Nephron progenitor cell (in vitro differentiated cells): ENCODE measurements at regions not wholly inside any gene's neighbourhood (a gene's known extent, or its start where the extent isn't known, plus 50 kb on each side); places are given as distances from the start of the nearest gene placed in this dataset.
A peak's percentile ranks its signal among the peaks of the same experiment; 100 is the strongest.

ENCODE experiments used
- DNase-seq: peaks from one replicate; pipeline ENCODE4 v3.0.0; 2021
- H3K27ac Mint-ChIP-seq: 2 replicates; pipeline ENCODE4 v1.8.0; 2021; ENCODE audit warnings: mild to moderate bottlenecking, moderate library complexity, mixed read lengths
- H3K27me3 Mint-ChIP-seq: 2 replicates; pipeline ENCODE4 v1.8.0; 2021; ENCODE audit warnings: mild to moderate bottlenecking, low read depth, mixed read lengths; ENCODE audit not compliant: poor library complexity
- H3K36me3 Mint-ChIP-seq: 2 replicates; pipeline ENCODE4 v1.8.0; 2021; ENCODE audit warnings: low read depth, mixed read lengths
- H3K4me1 Mint-ChIP-seq: 2 replicates; pipeline ENCODE4 v1.8.0; 2021; ENCODE audit warnings: mixed read lengths
- H3K4me3 Mint-ChIP-seq: 2 replicates; pipeline ENCODE4 v1.8.0; 2021; ENCODE audit warnings: mild to moderate bottlenecking, moderate library complexity, mixed read lengths
- H3K9me3 Mint-ChIP-seq: 2 replicates; pipeline ENCODE4 v1.8.0; 2021; ENCODE audit warnings: mild to moderate bottlenecking, moderate library complexity, mixed read lengths
- TF ChIP-seq, protein P1 (sequence below): fragments of 200-600 bp; sonication (generic); IDR thresholded peaks from 2 replicates; pipeline ENCODE4 v1.5.0; 2021; ENCODE audit warnings: antibody characterized with exemption

DNA sequence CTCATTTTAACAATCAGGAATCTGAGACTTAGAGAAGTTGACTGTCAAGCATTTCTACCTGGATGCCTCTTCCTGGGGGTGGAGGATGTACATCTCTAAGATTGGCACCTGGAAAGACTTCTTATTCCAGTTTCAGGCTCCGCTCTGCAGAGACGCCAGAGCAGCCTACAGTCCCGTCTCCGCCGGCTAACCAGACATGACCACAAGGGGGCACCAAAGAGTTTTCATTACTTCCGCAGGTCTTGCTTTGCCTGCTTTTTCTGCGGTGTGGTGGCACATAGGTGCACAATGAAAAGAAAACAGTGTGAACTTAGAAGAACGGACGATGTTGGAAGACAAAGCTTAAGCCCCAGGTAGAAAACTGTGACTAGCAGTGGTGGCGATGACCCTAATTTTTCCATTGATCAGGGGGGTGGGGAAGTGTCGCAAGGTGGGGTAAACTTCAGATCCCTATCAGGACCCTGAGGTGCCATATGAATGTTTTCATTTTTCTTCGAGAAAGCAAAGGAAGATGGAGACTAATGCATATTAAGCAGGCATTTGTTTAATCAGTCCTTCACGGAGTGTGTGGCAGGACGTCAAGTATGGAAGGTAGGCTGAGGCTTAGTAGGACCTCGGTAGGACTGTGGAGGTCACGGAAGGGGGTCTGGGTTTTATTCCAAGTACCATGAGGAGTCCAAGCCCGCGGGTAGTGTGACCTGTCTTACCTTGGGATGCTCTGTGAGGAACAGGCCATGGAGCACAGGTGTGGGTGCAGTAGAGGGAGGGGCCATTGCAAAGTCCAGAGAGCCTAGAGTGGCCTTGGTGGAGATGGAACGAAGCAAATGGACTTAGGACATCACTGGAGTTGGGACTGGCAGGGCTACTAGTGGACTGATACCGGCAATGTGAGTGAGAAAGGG lies 60.1 kb upstream of the SORCS3 start:
- H3K27me3 Mint-ChIP-seq, result peaks cover 23% of the 10 kb centered on the region
- peaks cover 7% of the 10 kb centered on the region for H3K4me1 Mint-ChIP-seq
- H3K27ac Mint-ChIP-seq, result no peak overlapping the region
- TF ChIP-seq, protein P1, sequence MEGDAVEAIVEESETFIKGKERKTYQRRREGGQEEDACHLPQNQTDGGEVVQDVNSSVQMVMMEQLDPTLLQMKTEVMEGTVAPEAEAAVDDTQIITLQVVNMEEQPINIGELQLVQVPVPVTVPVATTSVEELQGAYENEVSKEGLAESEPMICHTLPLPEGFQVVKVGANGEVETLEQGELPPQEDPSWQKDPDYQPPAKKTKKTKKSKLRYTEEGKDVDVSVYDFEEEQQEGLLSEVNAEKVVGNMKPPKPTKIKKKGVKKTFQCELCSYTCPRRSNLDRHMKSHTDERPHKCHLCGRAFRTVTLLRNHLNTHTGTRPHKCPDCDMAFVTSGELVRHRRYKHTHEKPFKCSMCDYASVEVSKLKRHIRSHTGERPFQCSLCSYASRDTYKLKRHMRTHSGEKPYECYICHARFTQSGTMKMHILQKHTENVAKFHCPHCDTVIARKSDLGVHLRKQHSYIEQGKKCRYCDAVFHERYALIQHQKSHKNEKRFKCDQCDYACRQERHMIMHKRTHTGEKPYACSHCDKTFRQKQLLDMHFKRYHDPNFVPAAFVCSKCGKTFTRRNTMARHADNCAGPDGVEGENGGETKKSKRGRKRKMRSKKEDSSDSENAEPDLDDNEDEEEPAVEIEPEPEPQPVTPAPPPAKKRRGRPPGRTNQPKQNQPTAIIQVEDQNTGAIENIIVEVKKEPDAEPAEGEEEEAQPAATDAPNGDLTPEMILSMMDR, result peak; percentile 80
- H3K9me3 Mint-ChIP-seq, result peaks cover 11% of the 10 kb centered on the region
- no peaks in the 10 kb centered on the region for H3K36me3 Mint-ChIP-seq
- no peak overlapping the region for H3K4me3 Mint-ChIP-seq
- peak; percentile 85 for DNase-seq

DNA sequence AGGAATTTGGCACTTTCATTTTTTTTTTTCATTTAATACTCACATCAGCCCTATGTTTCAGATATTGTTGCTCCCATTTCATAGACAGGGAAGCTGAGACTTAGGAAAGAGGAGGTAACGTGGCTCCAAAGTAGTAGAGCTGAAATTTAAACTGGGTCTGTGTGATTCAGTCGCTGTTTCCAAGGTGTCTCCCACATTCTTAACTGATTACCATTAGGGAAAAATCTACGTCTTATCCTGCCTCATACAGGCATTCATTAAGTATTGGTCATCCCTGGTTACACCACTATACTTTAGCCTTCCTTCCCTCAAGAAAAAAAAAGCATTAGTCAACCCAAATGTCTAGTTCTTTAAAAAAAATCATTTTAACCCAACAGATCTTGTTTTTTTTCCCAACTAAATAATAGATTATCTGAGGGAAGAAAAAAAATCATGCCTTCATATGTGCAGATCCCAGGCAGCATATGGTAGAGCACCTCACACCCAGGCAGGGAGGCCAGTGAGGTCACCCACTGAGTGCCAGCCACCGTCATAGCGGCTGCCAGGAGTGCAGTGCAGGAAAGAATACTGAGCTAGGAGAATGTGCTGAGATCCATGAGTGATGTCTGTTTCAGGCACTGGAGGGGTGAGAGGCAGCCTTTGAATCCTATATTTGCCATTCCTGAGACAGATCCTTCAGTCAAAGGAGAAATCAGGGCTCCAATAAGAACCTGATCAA lies 59.0 kb upstream of the SORCS3 start:
- no peak for DNase-seq
- H3K27ac Mint-ChIP-seq, result no peak overlapping the region
- peaks cover 17% of the 10 kb centered on the region for H3K4me1 Mint-ChIP-seq
- TF ChIP-seq, protein P1, result no peak
- no peaks in the 10 kb centered on the region for H3K36me3 Mint-ChIP-seq
- peaks cover 11% of the 10 kb centered on the region for H3K9me3 Mint-ChIP-seq
- H3K4me3 Mint-ChIP-seq, result no peak overlapping the region
- H3K27me3 Mint-ChIP-seq, result peaks cover 23% of the 10 kb centered on the region

DNA sequence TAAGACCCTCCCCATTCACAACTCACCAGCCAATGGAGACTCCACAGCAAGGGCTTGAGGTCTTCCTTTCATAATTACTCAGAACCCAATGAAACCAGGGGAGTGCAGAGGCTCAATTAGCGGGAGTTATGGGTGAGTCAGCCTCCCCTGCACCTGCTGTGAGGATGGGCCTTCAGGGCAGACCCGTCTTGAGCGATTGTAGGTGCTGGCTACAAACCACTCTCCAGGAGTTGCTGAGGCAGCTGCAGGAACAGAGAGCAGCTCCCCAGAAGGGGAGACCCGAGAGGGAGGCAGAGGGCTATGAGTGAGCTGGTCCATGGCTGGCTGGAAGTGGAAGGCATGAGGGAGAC lies 58.5 kb upstream of the SORCS3 start:
- DNase-seq, result no peak
- Mint-ChIP-seq H3K4me1 (peaks cover 19% of the 10 kb centered on the region), H3K36me3 (no peaks in the 10 kb centered on the region), H3K27me3 (peaks cover 23% of the 10 kb centered on the region), H3K4me3 (no peak overlapping the region), H3K27ac (no peak overlapping the region), H3K9me3 (peaks cover 11% of the 10 kb centered on the region)
- TF ChIP-seq, protein P1, result no peak

DNA sequence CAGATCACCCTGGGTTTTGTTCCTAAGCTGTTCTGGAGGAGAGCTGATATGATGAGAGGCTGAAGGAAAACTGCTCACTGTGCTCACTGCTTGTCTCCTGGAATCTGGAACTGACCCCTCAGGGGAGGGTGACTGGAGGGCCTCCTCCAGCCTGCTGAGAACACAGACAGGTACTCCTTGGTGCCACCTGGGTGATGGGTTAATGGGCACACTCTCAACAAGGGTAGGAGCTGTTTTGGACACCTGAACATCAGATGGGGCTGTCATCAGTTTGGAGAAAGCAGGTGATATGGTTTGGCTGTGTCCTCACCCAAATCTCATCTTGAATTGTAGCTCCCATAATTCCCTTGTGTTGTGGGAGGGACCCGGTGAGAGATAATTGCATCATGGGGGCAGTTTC lies 58.1 kb upstream of the SORCS3 start:
- Mint-ChIP-seq H3K27me3 (peaks cover 23% of the 10 kb centered on the region), H3K4me1 (peaks cover 19% of the 10 kb centered on the region), H3K27ac (no peak overlapping the region), H3K36me3 (no peaks in the 10 kb centered on the region), H3K9me3 (peaks cover 11% of the 10 kb centered on the region), H3K4me3 (no peak overlapping the region)
- TF ChIP-seq, protein P1, result no peak
- DNase-seq, result no peak

DNA sequence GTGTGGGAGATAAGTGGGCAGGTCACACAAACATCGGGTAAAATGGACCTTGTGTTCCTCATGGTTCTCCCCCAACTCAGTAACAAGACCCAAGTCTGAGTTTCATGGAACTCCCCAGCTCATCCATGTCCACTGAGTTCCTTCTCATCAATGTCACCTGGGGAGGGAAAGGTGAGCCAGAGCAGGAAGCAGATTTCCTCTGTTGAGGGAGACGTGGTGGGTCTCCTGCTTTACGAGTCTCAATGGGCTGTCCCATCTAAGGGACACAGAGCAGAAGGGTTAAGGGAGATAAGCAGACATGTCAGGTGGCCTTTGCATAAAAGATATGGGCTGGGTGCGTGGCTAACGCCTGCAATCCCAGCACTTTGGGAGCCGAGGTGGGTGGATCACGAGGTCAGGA lies 56.5 kb upstream of the SORCS3 start:
- Mint-ChIP-seq H3K4me1 (peaks cover 26% of the 10 kb centered on the region), H3K27me3 (peaks cover 26% of the 10 kb centered on the region)
- TF ChIP-seq, protein P1, result no peak

More for the DNA sequence above, 56.5 kb upstream of the SORCS3 start:
- DNase-seq, result no peak
- Mint-ChIP-seq H3K36me3 (no peaks in the 10 kb centered on the region), H3K9me3 (peaks cover 11% of the 10 kb centered on the region), H3K27ac (no peak overlapping the region), H3K4me3 (no peak overlapping the region)
